Skeletal muscle satellite cell (primary cell): ENCODE measurements at regions not wholly inside any gene's neighbourhood (a gene's known extent, or its start where the extent isn't known, plus 50 kb on each side); places are given as distances from the start of the nearest gene placed in this dataset.

Experiments used
- H3K27me3 ChIP-seq: 2 replicates; pipeline ENCODE4 v1.7.0; 2013; ENCODE audit warnings: low read length; ENCODE audit not compliant: control insufficient read depth, insufficient read depth
- H3K36me3 ChIP-seq: 2 replicates; pipeline ENCODE4 v1.7.0; 2013; ENCODE audit warnings: mild to moderate bottlenecking, control low read depth, low read length; ENCODE audit not compliant: insufficient read depth
- H3K4me1 ChIP-seq: 2 replicates; pipeline ENCODE4 v1.7.0; 2013; ENCODE audit warnings: low read length; ENCODE audit not compliant: control insufficient read depth, insufficient read depth
- H3K4me2 ChIP-seq: 2 replicates; pipeline ENCODE4 v1.7.0; 2013; ENCODE audit warnings: mild to moderate bottlenecking, low read length
- H3K4me3 ChIP-seq: 2 replicates; pipeline ENCODE4 v1.7.0; 2013; ENCODE audit warnings: low read length
- H3K9ac ChIP-seq: 2 replicates; pipeline ENCODE4 v1.7.0; 2013; ENCODE audit warnings: mild to moderate bottlenecking, low read depth, low read length, moderate library complexity
- H3K9me3 ChIP-seq: replicated peaks from 2 replicates; pipeline ENCODE4 v1.7.0; 2013; ENCODE audit warnings: mild to moderate bottlenecking, control low read depth, low read length

GRCh38 chr2:211026109-211026508, 469.7 kb downstream of the CPS1 start:
- Histone ChIP-seq H3K9ac (no peak overlapping the region), H3K4me3 (no peak overlapping the region), H3K9me3 (no peaks in the 10 kb centered on the region), H3K4me2 (no peak overlapping the region), H3K27me3 (no peaks in the 10 kb centered on the region), H3K4me1 (no peaks in the 10 kb centered on the region), H3K36me3 (no peaks in the 10 kb centered on the region)

DNA sequence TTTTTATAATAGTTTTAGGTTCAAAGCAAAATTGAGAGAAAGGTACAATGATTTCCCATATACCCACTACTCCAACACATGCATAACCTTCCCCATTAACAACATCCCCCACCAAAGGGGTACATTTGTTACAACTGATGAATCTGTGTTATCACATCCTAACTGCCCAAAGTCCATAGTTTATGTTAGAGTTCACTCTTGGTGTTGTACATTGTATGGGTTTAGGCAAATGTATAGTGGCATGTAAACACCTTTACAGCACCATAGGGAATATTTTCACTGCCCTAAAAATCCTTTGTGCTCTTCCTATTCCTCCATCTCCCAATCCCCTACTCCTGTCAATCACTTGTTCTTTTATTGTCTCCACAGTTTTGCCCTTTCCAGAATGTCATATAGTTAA, 471.6 kb downstream of the CPS1 start:
- H3K4me3 ChIP-seq = no peak overlapping the region
- no peaks in the 10 kb centered on the region for H3K36me3 ChIP-seq
- H3K4me1 ChIP-seq = no peaks in the 10 kb centered on the region
- no peak overlapping the region for H3K9ac ChIP-seq
- H3K4me2 ChIP-seq = no peak overlapping the region
- H3K27me3 ChIP-seq = no peaks in the 10 kb centered on the region
- H3K9me3 ChIP-seq = no peaks in the 10 kb centered on the region

DNA sequence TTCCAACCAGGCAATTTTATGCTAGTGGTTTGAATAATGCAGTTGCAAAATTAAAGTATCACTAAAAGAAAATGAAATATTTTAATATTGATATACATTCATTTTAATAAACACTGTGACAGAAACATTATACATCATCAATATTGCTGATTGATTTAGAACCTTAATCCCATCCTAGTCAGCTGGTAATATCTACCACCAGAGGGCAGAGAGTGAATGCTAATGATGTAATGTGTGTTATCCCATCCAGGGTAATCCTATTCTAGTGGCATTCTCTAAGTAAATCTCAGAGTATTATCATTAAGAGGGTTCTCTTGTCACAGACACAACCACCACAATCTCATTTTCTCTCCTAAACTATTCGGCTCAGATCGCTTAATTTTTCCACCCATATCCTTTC, 477.4 kb downstream of the CPS1 start:
- no peaks in the 10 kb centered on the region for H3K9me3 ChIP-seq
- no peaks in the 10 kb centered on the region for H3K27me3 ChIP-seq
- H3K4me2 ChIP-seq = no peak overlapping the region
- no peaks in the 10 kb centered on the region for H3K36me3 ChIP-seq
- H3K4me3 ChIP-seq = no peak overlapping the region
- H3K4me1 ChIP-seq = no peaks in the 10 kb centered on the region
- no peak overlapping the region for H3K9ac ChIP-seq

- H3K27me3 ChIP-seq = no peaks in the 10 kb centered on the region
Observed at GRCh38 chr2:211035548-211036185, 479.3 kb downstream of the CPS1 start.

DNA sequence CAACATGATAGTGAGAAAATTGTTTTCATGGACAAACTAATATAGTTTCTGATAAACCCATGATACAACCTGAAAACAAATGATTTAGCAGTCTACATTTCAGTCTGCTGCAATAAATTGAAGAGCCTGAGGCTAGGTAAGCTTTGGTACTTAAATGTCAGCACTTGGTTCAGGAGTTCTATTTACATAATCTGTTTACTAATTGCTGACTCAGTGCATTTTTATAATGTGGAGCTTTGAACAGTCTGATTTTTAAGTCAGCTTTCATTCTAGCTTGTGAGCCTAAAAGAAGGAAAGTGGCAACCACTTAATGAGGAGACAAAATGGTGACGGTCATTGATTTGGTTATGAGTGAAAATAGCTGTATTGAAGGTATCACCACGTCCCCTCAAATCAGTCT, 488.6 kb downstream of the CPS1 start:
- Histone ChIP-seq H3K9me3 (no peaks in the 10 kb centered on the region), H3K4me2 (no peak overlapping the region), H3K4me3 (no peak overlapping the region), H3K4me1 (no peaks in the 10 kb centered on the region), H3K36me3 (no peaks in the 10 kb centered on the region), H3K27me3 (no peaks in the 10 kb centered on the region), H3K9ac (no peak overlapping the region)

More at GRCh38 chr2:211035548-211036185, 479.3 kb downstream of the CPS1 start:
- no peaks in the 10 kb centered on the region for H3K36me3 ChIP-seq
- H3K4me3 ChIP-seq = no peak overlapping the region
- H3K4me1 ChIP-seq = no peaks in the 10 kb centered on the region
- no peak overlapping the region for H3K4me2 ChIP-seq
- H3K9ac ChIP-seq = no peak overlapping the region
- H3K9me3 ChIP-seq = no peaks in the 10 kb centered on the region

GRCh38 chr2:211049321-211050018, 493.1 kb downstream of the CPS1 start:
- H3K4me3 ChIP-seq = no peak overlapping the region
- no peaks in the 10 kb centered on the region for H3K27me3 ChIP-seq
- H3K4me2 ChIP-seq = no peak overlapping the region
- no peaks in the 10 kb centered on the region for H3K9me3 ChIP-seq
- no peaks in the 10 kb centered on the region for H3K4me1 ChIP-seq
- no peak overlapping the region for H3K9ac ChIP-seq
- H3K36me3 ChIP-seq = no peaks in the 10 kb centered on the region

GRCh38 chr2:211055438-211055837, 499.0 kb downstream of the CPS1 start:
- Histone ChIP-seq H3K4me2 (no peak overlapping the region), H3K9ac (no peak overlapping the region), H3K36me3 (no peaks in the 10 kb centered on the region), H3K27me3 (no peaks in the 10 kb centered on the region), H3K4me3 (no peak overlapping the region), H3K9me3 (no peaks in the 10 kb centered on the region), H3K4me1 (no peaks in the 10 kb centered on the region)

DNA sequence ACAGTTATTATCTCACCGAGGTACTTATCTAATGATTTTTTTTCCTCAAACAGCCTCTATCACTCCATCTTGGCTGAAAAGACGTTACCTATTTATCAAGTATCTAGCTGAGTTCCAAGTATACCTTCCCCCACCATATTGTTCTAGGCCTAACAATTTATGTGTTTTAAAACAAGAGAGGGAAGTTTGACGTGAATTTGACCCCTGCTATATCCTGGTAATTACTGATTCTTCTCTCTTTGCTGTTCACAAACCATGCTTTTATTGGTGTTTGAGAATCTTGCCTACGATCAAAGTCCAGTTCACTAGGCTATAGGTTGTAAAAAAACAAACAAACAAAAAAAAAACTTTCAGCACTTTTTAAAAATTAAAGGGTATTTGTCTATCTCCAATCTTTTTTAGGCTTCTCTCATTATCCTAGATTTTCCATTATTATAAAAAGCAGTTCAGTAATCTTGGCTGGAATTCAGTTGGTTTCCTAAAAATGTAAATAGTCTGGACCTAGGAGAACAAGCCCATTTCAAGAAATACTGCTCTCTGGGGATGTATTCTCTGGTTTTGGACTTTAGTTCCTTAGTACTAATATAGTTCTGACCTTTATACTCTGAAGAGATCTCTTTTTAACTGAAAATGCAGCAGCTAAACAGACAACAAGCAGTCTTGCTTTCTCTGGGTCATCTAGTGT, 505.4 kb downstream of the CPS1 start:
- no peaks in the 10 kb centered on the region for H3K4me1 ChIP-seq

GRCh38 chr2:211062297-211062612, 505.9 kb downstream of the CPS1 start:
- Histone ChIP-seq H3K9me3 (no peaks in the 10 kb centered on the region), H3K27me3 (no peaks in the 10 kb centered on the region), H3K36me3 (no peaks in the 10 kb centered on the region), H3K4me1 (no peaks in the 10 kb centered on the region), H3K9ac (no peak overlapping the region), H3K4me2 (no peak overlapping the region), H3K4me3 (no peak overlapping the region)

More for the DNA sequence above, 505.4 kb downstream of the CPS1 start:
- Histone ChIP-seq H3K9me3 (no peaks in the 10 kb centered on the region), H3K27me3 (no peaks in the 10 kb centered on the region), H3K4me3 (no peak overlapping the region), H3K36me3 (no peaks in the 10 kb centered on the region), H3K4me2 (no peak overlapping the region), H3K9ac (no peak overlapping the region)

DNA sequence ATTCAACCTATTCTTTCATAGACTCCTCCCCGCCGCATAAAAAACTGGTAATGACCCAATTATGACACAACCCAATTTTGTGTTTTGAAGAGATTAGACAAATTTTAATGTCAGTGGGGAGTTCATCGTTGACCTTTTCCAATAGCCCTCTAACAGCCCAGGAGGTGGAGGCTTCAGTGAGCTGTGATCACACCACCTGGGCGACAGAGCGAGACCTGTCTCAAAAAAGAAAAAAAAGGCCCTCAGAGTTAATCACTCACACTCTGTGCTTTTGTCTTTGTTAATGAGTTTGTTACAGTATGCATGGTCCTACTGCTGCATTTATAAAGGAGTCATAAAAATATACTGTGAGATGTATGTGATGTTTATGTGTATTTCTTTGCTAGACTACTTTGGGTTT, 510.6 kb downstream of the CPS1 start:
- no peaks in the 10 kb centered on the region for H3K36me3 ChIP-seq
- H3K4me3 ChIP-seq = no peak overlapping the region
- H3K9ac ChIP-seq = no peak overlapping the region
- H3K4me1 ChIP-seq = peaks cover 3% of the 10 kb centered on the region
- H3K9me3 ChIP-seq = no peaks in the 10 kb centered on the region
- no peaks in the 10 kb centered on the region for H3K27me3 ChIP-seq
- no peak overlapping the region for H3K4me2 ChIP-seq

DNA sequence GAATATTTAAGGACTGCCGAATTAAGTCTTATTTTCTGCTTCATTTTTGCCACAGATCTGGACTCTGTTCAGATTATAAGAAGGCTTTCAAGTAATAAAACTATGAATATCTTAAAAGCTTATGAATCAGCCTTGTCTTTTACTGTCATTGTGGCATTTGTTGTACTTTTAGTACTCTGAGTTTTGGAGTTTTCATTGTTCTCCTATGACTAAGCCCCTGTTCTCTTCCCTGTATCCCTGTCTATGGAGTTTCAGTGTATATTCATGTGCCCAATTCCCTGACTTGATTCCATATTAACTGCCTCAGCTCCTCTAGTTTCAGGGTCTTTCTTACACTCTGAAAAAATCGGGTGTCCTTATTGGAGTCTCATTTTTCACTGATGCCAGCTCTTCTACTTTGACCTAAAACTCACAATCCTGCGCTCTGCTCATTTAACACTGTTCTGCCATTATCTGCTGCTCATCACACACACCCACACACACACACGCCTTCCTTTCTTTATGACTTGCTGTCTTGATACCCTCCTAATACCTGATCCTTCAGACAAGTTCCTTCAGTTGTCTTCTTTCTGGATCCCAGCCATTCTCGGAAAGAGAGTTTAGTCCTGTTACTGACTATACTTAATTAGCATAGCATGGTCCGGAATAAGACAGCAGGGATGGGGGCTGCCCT, 511.8 kb downstream of the CPS1 start:
- no peaks in the 10 kb centered on the region for H3K9me3 ChIP-seq
- no peaks in the 10 kb centered on the region for H3K36me3 ChIP-seq
- no peaks in the 10 kb centered on the region for H3K27me3 ChIP-seq
- no peak overlapping the region for H3K9ac ChIP-seq
- H3K4me1 ChIP-seq = peaks cover 3% of the 10 kb centered on the region
- no peak overlapping the region for H3K4me2 ChIP-seq
- no peak overlapping the region for H3K4me3 ChIP-seq
